GM12878 (cell line): ENCODE measurements at regions not wholly inside any gene's neighbourhood (a gene's known extent, or its start where the extent isn't known, plus 50 kb on each side); places are given as distances from the start of the nearest gene placed in this dataset.
A peak's percentile ranks its signal among the peaks of the same experiment; 100 is the strongest.

Experiments
- ATAC-seq: fragments of 200-7000 bp; cut with Tn5 transposase; 3 replicates; pipeline ENCODE4 v1.9.1; 2020; ENCODE audit warnings: mild to moderate bottlenecking, moderate library complexity
- BruUV-seq: library from RNA; stranded (reverse); fragments of 400-500 nt; replicated peaks from 2 replicates; lab custom pipeline; 2021; lab: Mats Ljungman, UMichigan
- CTCF ChIA-PET: fragments of 300-600 bp; sonication (Branson Sonifier 250); formaldehyde crosslinking; extraction: SDS; loops from one replicate; lab custom pipeline; 2021; ENCODE audit warnings: inconsistent platforms; lab: Yijun Ruan, JAX
- POLR2A ChIA-PET: fragments of 350-600 bp; formaldehyde crosslinking; extraction: SDS; loops from one replicate; lab custom pipeline; 2021; ENCODE audit warnings: inconsistent platforms; lab: Charles Lee
- RAD21 ChIA-PET: fragments of 300-600 bp; sonication (Branson Sonifier 250); formaldehyde crosslinking; loops from one replicate; lab custom pipeline; 2023; ENCODE audit warnings: antibody characterized with exemption; ENCODE audit not compliant: unreplicated experiment; lab: Charles Lee
- SMC1A ChIA-PET: fragments of 300-600 bp; sonication (Branson Sonifier 250); formaldehyde crosslinking; loops from one replicate; lab custom pipeline; 2023; ENCODE audit not compliant: unreplicated experiment, uncharacterized antibody; lab: Charles Lee
- DNase-seq: peaks from one replicate; pipeline ENCODE4 v3.0.0-alpha.2; 2011; ENCODE audit warnings: low read depth, low spot score
- FAIRE-seq: peaks from 3 replicates; lab custom pipeline; 2011; peaks lifted over from hg19 to GRCh38; lab: Jason Lieb, UNC
- H2AFZ ChIP-seq: 2 replicates; pipeline ENCODE4 v1.6.0; 2011; ENCODE audit warnings: low read depth, low read length, control low read depth; ENCODE audit not compliant: control insufficient read depth
- H3K27ac ChIP-seq: 2 replicates; pipeline ENCODE4 v1.5.1; 2011; ENCODE audit warnings: control low read depth; ENCODE audit not compliant: control insufficient read depth, insufficient read depth
- H3K27me3 ChIP-seq, 2 experiments: replicated peaks in 1 of 2; 2 replicates each; pipeline versions ENCODE4 v1.6.0 to v1.6.1; 2011; ENCODE audit warnings: low read length in 1 of 2; ENCODE audit not compliant: control insufficient read depth in 2 of 2, insufficient read depth in 2 of 2
- H3K36me3 ChIP-seq, 2 experiments: 2 replicates each; pipeline ENCODE4 v1.5.1; 2011; ENCODE audit warnings: low read length in 1 of 2; ENCODE audit not compliant: control insufficient read depth in 2 of 2, insufficient read depth in 2 of 2
- H3K4me1 ChIP-seq: 2 replicates; pipeline ENCODE4 v1.6.1; 2011; ENCODE audit warnings: mild to moderate bottlenecking, low read length, moderate library complexity, mixed read lengths; ENCODE audit not compliant: control insufficient read depth, insufficient read depth
- H3K4me2 ChIP-seq: 2 replicates; pipeline ENCODE4 v1.6.0; 2011; ENCODE audit warnings: control low read depth; ENCODE audit not compliant: control insufficient read depth, insufficient read depth
- H3K4me3 ChIP-seq: fragments of 200-600 bp; sonication (generic); 2 replicates; pipeline ENCODE4 v1.5.1; 2016
- H3K79me2 ChIP-seq: 2 replicates; pipeline ENCODE4 v1.6.0; 2011; ENCODE audit warnings: low read length; ENCODE audit not compliant: control insufficient read depth, insufficient read depth
- H3K9ac ChIP-seq: 2 replicates; pipeline ENCODE4 v1.8.0; 2011; ENCODE audit warnings: low read length, control low read depth, mixed read lengths; ENCODE audit not compliant: control insufficient read depth, insufficient read depth
- H3K9me3 ChIP-seq: replicated peaks from 3 replicates; pipeline ENCODE4 v1.5.1; 2011; ENCODE audit warnings: mild to moderate bottlenecking, low read length; ENCODE audit not compliant: control insufficient read depth, insufficient read depth
- H4K20me1 ChIP-seq: 2 replicates; pipeline ENCODE4 v1.6.0; 2011; ENCODE audit not compliant: control insufficient read depth, insufficient read depth
- GATAD2B ChIP-seq: fragments of 450-650 bp; conservative IDR thresholded peaks from 2 replicates; pipeline ENCODE4 v1.6.1; 2017; ENCODE audit warnings: low read depth, mild to moderate bottlenecking, moderate library complexity
- IKZF2 ChIP-seq, 2 experiments: fragments of 450-650 bp; IDR thresholded peaks; 2 replicates each; pipeline ENCODE4 v1.6.1; 2017; ENCODE audit warnings: mild to moderate bottlenecking in 2 of 2, moderate library complexity in 2 of 2
- KDM1A ChIP-seq: fragments of 200-600 bp; sonication (generic); IDR thresholded peaks from 2 replicates; pipeline ENCODE4 v1.6.1; 2016; ENCODE audit warnings: borderline replicate concordance
- SPI1 ChIP-seq: IDR thresholded peaks from 2 replicates; pipeline ENCODE4 v1.6.1; 2011; ENCODE audit warnings: low read depth, mild to moderate bottlenecking, low read length, moderate library complexity, borderline replicate concordance; ENCODE audit not compliant: insufficient read depth
- ZBED1 ChIP-seq: IDR thresholded peaks from 2 replicates; pipeline ENCODE4 v1.6.1; 2016; ENCODE audit warnings: borderline replicate concordance
- WGBS: methylation state at CpG from one replicate; pipeline ENCODE4 v1.1.6; 2016; ENCODE audit warnings: low lambda C conversion rate; ENCODE audit not compliant: insufficient replicate concordance, insufficient coverage; ENCODE audit errors: missing lambda C conversion rate; 5-methylcytosine and 5-hydroxymethylcytosine counted together
- in situ Hi-C: fragments of 300-500 bp; cut with MboI; formaldehyde crosslinking; loops from 9 replicates; pipeline ENCODE4 v1.14.3; 2018; ENCODE audit warnings: mixed read lengths
- intact Hi-C: fragments of 100-400 bp; cut with micrococcal nuclease; formaldehyde crosslinking; loops from one replicate; pipeline ENCODE4 v1.14.2; 2022; ENCODE audit not compliant: unreplicated experiment
- TF ChIP-seq, protein P1 (sequence below): fragments of 450-650 bp; IDR thresholded peaks from 2 replicates; pipeline ENCODE4 v1.6.1; 2017; ENCODE audit warnings: mild to moderate bottlenecking, moderate library complexity
- TF ChIP-seq, protein P2 (sequence below): fragments of 150-350 bp; IDR thresholded peaks from 2 replicates; pipeline ENCODE4 v1.6.1; 2016; ENCODE audit warnings: low read depth, low read length

DNA sequence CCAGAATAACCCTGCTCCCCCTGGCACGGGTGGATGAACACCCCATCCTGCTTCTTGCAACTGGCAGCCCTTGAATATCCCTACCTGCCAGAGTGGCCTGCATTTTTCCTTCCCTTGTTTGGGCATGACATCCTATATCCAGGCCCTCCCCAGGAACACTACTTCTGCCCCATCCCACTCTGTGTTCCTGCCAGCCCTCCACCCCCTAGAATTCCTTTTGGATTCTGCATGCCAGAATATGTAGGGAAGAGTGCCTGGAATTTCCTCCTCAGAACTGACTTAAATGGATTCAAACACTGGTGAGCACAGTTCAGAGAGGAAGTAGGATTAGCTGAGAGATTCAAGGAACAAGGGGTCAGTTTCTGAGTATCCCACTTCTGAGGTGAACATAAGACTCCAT lies 123.5 kb upstream of the PELI1 start:
- no peak overlapping the region for H3K4me3 ChIP-seq
- POLR2A ChIA-PET = interaction anchor here (1.1 kb wide), 1 partner anchor 13 kb away, joined by 4 read pairs; no protein-coding TSS in a partner anchor
- no peak overlapping the region for H3K27ac ChIP-seq
- H2AFZ ChIP-seq = no peak overlapping the region
- WGBS = 52% methylated on average over 1 of the region's 1 CpG
- H3K36me3 ChIP-seq = no peaks in the 10 kb centered on the region
- in situ Hi-C loops = no loop called here
- no peaks in the 10 kb centered on the region for H3K79me2 ChIP-seq
- TF ChIP-seq GATAD2B = no peak
- TF ChIP-seq SPI1 = 0 out of 2 replicates have a peak, but pooled peaks have one; percentile 3
- no peak for TF ChIP-seq ZBED1
- intact Hi-C loops = no loop called here
- H3K9ac ChIP-seq = no peak overlapping the region
- H3K4me2 ChIP-seq = no peak overlapping the region
- no peak for FAIRE-seq
- no peaks in the 10 kb centered on the region for H3K27me3 ChIP-seq
- no peak for DNase-seq
- H3K4me1 ChIP-seq = no peaks in the 10 kb centered on the region
- RAD21 ChIA-PET = no interaction called here
- H4K20me1 ChIP-seq = no peaks in the 10 kb centered on the region
- BruUV-seq = no TSS peak
- CTCF ChIA-PET = interaction anchor here (1.4 to 1.6 kb wide), 2 partner anchors 48 to 53 kb away, joined by 3 read pairs; no protein-coding TSS in a partner anchor
- SMC1A ChIA-PET = interaction anchor here (1.6 to 3.1 kb wide), 3 partner anchors 8 to 60 kb away, joined by 4 to 12 read pairs (median 7); no protein-coding TSS in a partner anchor
- ATAC-seq = no peak
- no peaks in the 10 kb centered on the region; the same call in 2 of the 3 replicates for H3K9me3 ChIP-seq

DNA sequence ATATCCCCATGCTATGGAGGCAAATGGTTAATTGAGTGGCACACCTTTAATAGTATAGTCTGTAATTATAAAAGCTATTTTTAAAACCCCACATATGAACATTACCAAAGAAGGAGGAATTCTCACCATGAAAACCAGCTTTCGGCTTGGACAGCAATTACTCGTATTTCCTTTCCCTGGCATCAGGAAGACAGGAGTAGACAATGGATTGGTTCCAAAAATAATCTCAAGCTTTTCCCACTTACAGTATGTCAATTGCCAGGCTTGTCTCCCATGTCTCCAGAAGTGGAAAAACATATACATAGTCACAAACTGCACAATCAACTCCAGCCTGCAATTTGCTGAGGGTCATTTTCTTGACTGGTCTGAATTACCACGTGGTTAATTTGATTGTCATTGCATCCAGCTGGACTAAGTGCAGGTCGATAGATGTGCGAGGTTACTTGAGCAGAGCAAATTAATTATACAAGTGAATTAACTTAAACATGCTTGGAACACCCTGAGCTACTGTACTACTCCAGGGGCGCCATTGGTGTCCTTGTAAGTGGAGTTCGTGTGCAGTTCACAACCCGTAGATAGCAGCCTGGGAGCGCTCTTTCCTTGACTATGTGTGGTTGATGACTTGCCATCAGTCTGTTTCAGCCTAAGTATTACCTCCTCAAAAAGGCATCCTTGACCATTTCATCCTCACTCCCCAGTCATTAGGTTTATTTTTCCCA lies 124.3 kb upstream of the PELI1 start:
- Histone ChIP-seq H3K9ac (no peak overlapping the region), H3K4me3 (no peak overlapping the region), H3K36me3 (no peaks in the 10 kb centered on the region), H3K4me1 (no peaks in the 10 kb centered on the region), H3K27ac (no peak overlapping the region), H3K79me2 (no peaks in the 10 kb centered on the region), H3K9me3 (no peaks in the 10 kb centered on the region; the same call in 2 of the 3 replicates), H2AFZ (no peak overlapping the region), H3K4me2 (no peak overlapping the region), H3K27me3 (no peaks in the 10 kb centered on the region), H4K20me1 (no peaks in the 10 kb centered on the region)
- RAD21 ChIA-PET = no interaction called here
- no peak for ATAC-seq
- SMC1A ChIA-PET = interaction anchor here (1.0 to 3.1 kb wide), 4 partner anchors 10 to 59 kb away, joined by 4 to 12 read pairs (median 5); no protein-coding TSS in a partner anchor
- CTCF ChIA-PET = interaction anchor here (1.0 to 1.4 kb wide), 2 partner anchors 43 to 49 kb away, joined by 3 read pairs; no protein-coding TSS in a partner anchor
- WGBS = 71% methylated on average over 9 of the region's 9 CpGs
- intact Hi-C loops = no loop called here
- in situ Hi-C loops = no loop called here
- no TSS peak for BruUV-seq
- no peak for DNase-seq
- FAIRE-seq = no peak
- POLR2A ChIA-PET = interaction anchor here (1.1 kb wide), 1 partner anchor 13 kb away, joined by 4 read pairs; no protein-coding TSS in a partner anchor
- TF ChIP-seq, protein P1, sequence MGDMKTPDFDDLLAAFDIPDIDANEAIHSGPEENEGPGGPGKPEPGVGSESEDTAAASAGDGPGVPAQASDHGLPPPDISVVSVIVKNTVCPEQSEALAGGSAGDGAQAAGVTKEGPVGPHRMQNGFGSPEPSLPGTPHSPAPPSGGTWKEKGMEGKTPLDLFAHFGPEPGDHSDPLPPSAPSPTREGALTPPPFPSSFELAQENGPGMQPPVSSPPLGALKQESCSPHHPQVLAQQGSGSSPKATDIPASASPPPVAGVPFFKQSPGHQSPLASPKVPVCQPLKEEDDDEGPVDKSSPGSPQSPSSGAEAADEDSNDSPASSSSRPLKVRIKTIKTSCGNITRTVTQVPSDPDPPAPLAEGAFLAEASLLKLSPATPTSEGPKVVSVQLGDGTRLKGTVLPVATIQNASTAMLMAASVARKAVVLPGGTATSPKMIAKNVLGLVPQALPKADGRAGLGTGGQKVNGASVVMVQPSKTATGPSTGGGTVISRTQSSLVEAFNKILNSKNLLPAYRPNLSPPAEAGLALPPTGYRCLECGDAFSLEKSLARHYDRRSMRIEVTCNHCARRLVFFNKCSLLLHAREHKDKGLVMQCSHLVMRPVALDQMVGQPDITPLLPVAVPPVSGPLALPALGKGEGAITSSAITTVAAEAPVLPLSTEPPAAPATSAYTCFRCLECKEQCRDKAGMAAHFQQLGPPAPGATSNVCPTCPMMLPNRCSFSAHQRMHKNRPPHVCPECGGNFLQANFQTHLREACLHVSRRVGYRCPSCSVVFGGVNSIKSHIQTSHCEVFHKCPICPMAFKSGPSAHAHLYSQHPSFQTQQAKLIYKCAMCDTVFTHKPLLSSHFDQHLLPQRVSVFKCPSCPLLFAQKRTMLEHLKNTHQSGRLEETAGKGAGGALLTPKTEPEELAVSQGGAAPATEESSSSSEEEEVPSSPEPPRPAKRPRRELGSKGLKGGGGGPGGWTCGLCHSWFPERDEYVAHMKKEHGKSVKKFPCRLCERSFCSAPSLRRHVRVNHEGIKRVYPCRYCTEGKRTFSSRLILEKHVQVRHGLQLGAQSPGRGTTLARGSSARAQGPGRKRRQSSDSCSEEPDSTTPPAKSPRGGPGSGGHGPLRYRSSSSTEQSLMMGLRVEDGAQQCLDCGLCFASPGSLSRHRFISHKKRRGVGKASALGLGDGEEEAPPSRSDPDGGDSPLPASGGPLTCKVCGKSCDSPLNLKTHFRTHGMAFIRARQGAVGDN = no peak
- no peak for TF ChIP-seq IKZF2 (IDR thresholded peaks at IDR 0.05)
- no peak for TF ChIP-seq KDM1A
- TF ChIP-seq, protein P2, sequence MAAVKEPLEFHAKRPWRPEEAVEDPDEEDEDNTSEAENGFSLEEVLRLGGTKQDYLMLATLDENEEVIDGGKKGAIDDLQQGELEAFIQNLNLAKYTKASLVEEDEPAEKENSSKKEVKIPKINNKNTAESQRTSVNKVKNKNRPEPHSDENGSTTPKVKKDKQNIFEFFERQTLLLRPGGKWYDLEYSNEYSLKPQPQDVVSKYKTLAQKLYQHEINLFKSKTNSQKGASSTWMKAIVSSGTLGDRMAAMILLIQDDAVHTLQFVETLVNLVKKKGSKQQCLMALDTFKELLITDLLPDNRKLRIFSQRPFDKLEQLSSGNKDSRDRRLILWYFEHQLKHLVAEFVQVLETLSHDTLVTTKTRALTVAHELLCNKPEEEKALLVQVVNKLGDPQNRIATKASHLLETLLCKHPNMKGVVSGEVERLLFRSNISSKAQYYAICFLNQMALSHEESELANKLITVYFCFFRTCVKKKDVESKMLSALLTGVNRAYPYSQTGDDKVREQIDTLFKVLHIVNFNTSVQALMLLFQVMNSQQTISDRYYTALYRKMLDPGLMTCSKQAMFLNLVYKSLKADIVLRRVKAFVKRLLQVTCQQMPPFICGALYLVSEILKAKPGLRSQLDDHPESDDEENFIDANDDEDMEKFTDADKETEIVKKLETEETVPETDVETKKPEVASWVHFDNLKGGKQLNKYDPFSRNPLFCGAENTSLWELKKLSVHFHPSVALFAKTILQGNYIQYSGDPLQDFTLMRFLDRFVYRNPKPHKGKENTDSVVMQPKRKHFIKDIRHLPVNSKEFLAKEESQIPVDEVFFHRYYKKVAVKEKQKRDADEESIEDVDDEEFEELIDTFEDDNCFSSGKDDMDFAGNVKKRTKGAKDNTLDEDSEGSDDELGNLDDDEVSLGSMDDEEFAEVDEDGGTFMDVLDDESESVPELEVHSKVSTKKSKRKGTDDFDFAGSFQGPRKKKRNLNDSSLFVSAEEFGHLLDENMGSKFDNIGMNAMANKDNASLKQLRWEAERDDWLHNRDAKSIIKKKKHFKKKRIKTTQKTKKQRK = no peak
- TF ChIP-seq ZBED1 = no peak
